ENCODE measurements at regions not wholly inside any gene's neighbourhood (a gene's known extent, or its start where the extent isn't known, plus 50 kb on each side); places are given as distances from the start of the nearest gene placed in this dataset.

GRCh38 chr1:5731110-5731423 lies 261.2 kb downstream of the NPHP4 start:
- no peak for DNase-seq (ENCODE audit: low spot score in 2 of 2)
- no peaks in the 10 kb centered on the region for H3K27me3 ChIP-seq
- H3K27ac ChIP-seq, result no peak overlapping the region
- H3K36me3 ChIP-seq, result no peaks in the 10 kb centered on the region
- TF ChIP-seq CTCF (IDR thresholded peaks at IDR 0.05), result no peak
- H3K4me3 ChIP-seq, result no peak overlapping the region
- no peaks in the 10 kb centered on the region for H3K4me1 ChIP-seq
- no peaks in the 10 kb centered on the region for H3K9me3 ChIP-seq
- intact Hi-C loops (cut with DNase I), result no loop called here

GRCh38 chr1:5730272-5731109 lies 261.7 kb downstream of the NPHP4 start:
- no peaks in the 10 kb centered on the region for H3K9me3 ChIP-seq

DNA sequence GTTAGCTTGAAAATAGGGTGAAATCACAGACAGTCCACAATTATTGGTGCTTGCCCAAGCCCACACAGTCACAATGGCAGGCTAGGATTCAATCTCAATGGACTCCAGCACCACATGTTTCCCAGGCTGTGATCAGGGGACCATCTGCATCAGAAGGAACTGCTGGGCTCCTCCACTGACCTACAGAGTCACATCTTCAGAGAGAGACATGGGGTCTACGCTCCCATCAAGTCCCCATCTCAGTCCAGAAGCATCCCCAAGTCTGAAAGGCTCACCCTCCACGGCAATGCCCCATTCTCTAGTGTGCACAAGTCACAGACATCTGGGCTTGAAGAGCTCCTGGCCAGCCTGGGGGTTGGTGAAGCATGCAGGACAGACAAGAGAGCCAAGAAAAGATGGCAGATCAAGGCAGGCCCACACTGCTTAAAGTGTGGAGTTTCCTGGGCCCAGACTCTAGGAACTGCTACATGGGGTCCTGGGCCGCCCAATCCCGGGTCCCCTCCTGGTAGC lies 262.5 kb downstream of the NPHP4 start:
- no peaks in the 10 kb centered on the region for H3K9me3 ChIP-seq
- DNase-seq (ENCODE audit: low spot score in 2 of 2), result no peak
- H3K27me3 ChIP-seq, result no peaks in the 10 kb centered on the region
- no peak overlapping the region for H3K4me3 ChIP-seq
- no peaks in the 10 kb centered on the region for H3K4me1 ChIP-seq
- no peak overlapping the region for H3K27ac ChIP-seq
- TF ChIP-seq CTCF (IDR thresholded peaks at IDR 0.05), result no peak
- H3K36me3 ChIP-seq, result no peaks in the 10 kb centered on the region
- intact Hi-C loops (cut with DNase I), result no loop called here

More at GRCh38 chr1:5730272-5731109, 261.7 kb downstream of the NPHP4 start:
- H3K36me3 ChIP-seq, result no peaks in the 10 kb centered on the region
- no peak for TF ChIP-seq CTCF (IDR thresholded peaks at IDR 0.05)
- DNase-seq (ENCODE audit: low spot score in 2 of 2), result no peak
- no peaks in the 10 kb centered on the region for H3K27me3 ChIP-seq
- no peaks in the 10 kb centered on the region for H3K4me1 ChIP-seq
- H3K4me3 ChIP-seq, result no peak overlapping the region
- intact Hi-C loops (cut with DNase I), result no loop called here
- H3K27ac ChIP-seq, result no peak overlapping the region

DNA sequence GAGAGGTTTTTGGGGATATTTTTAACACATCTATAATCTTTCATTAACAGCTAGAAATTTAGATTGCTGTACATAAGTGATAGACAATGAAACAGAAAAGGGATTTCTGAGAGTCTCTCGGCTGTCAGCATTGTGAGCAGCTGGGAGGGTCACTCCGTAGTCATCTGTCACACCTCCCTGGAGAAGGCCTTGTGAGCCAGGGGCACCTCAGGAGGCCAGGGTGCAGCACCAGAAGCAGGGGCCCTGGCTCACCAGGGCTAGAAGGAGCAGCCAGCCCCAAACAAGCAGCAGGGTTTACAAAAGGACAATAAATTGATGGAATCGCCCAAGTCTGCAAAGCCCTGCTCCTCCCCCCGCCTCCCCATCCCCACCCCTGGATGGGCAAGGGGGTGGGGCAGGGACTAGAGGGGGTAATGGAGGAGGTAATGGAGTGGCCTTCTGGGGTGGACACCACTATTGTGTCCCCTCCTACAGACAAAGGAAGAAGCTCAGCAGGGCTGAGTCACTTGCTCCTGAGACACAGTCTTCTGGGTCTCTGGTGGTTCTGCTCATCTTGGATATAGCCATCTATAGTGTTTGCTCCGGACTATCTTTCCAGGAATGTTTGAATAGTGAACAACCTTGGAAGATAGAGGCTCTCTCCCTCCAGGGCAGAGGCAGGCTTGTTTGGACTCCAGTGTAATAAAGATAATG lies 263.4 kb downstream of the NPHP4 start:
- Histone ChIP-seq H3K36me3 (no peaks in the 10 kb centered on the region), H3K9me3 (no peaks in the 10 kb centered on the region), H3K4me1 (no peaks in the 10 kb centered on the region), H3K27me3 (no peaks in the 10 kb centered on the region), H3K27ac (no peak overlapping the region), H3K4me3 (no peak overlapping the region)
- DNase-seq (ENCODE audit: low spot score in 2 of 2), result no peak
- intact Hi-C loops (cut with DNase I), result no loop called here
- TF ChIP-seq CTCF (IDR thresholded peaks at IDR 0.05), result no peak

- intact Hi-C loops (cut with DNase I), result no loop called here
- TF ChIP-seq CTCF (IDR thresholded peaks at IDR 0.05), result no peak
- H3K36me3 ChIP-seq, result no peaks in the 10 kb centered on the region
- H3K9me3 ChIP-seq, result no peaks in the 10 kb centered on the region
- no peak overlapping the region for H3K27ac ChIP-seq
- DNase-seq (ENCODE audit: low spot score in 2 of 2), result no peak
- H3K4me3 ChIP-seq, result no peak overlapping the region
- H3K27me3 ChIP-seq, result no peaks in the 10 kb centered on the region
- H3K4me1 ChIP-seq, result no peaks in the 10 kb centered on the region
Observed at GRCh38 chr1:5727871-5728643, 264.2 kb downstream of the NPHP4 start.
